OCI-LY1 (cell line): ENCODE measurements at regions not wholly inside any gene's neighbourhood (a gene's known extent, or its start where the extent isn't known, plus 50 kb on each side); places are given as distances from the start of the nearest gene placed in this dataset.

Experiments
- EZH2 ChIP-seq: fragments of 200-600 bp; sonication (generic), shearing (Covaris generic); IDR thresholded peaks from 2 replicates; pipeline ENCODE4 v1.8.0; 2017; ENCODE audit warnings: borderline replicate concordance, mixed run types, mild to moderate bottlenecking, antibody characterized with exemption, low read length, moderate library complexity, mixed read lengths
- TF ChIP-seq, protein P1 (sequence below): fragments of 200-600 bp; sonication (generic), shearing (Covaris generic); IDR thresholded peaks from 2 replicates; pipeline ENCODE4 v1.5.1; 2017; ENCODE audit warnings: mild to moderate bottlenecking, antibody characterized with exemption, low read length, moderate library complexity, mixed read lengths

DNA sequence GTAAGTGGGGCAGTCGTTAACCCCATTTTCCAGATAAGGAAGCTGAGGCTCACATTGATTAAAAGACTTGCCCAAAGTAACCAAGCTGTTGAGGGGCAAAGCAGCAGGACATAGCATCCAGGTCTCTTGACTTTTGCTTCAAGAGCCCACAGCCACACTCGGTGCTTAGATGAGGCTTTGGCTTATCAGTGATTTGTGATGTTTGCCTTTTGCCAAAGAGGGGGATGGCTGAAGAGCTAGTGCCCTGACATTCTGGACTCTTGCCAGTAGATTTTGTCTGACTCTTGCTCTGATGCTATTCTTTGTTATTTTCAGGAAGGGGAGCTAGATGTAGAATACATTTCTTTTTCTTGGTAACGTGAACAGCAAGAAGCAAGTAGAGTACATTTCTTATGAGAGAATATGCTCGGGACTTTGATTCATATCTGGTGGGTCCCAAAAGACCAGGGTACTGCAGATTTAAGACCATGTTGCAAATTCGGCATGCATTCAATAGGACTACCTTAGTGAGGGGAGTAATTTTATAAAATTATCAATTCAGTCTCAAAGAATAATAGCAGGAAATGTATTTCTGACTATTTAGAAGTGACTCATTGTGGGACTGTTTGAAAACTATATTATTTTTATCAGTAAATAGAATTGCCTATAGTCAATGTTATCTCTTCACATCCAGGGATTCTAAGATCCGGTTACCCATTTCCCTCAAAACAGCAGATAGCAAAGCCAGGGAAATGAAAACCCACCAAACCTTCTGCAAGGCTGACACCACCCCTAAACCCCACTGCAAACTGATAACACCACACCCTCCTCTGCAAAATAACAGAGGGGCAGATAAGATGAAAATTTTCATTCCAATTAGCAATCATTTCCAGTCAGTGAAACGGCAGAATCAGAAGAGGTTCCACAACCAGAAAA lies 180.0 kb upstream of the BMPER start:
- TF ChIP-seq, protein P1, sequence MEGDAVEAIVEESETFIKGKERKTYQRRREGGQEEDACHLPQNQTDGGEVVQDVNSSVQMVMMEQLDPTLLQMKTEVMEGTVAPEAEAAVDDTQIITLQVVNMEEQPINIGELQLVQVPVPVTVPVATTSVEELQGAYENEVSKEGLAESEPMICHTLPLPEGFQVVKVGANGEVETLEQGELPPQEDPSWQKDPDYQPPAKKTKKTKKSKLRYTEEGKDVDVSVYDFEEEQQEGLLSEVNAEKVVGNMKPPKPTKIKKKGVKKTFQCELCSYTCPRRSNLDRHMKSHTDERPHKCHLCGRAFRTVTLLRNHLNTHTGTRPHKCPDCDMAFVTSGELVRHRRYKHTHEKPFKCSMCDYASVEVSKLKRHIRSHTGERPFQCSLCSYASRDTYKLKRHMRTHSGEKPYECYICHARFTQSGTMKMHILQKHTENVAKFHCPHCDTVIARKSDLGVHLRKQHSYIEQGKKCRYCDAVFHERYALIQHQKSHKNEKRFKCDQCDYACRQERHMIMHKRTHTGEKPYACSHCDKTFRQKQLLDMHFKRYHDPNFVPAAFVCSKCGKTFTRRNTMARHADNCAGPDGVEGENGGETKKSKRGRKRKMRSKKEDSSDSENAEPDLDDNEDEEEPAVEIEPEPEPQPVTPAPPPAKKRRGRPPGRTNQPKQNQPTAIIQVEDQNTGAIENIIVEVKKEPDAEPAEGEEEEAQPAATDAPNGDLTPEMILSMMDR: no peak
- no peak for TF ChIP-seq EZH2
